Activated T-cell treated with anti-CD3 and anti-CD28 coated beads for 48 hours (primary cell): ENCODE measurements at regions not wholly inside any gene's neighbourhood (a gene's known extent, or its start where the extent isn't known, plus 50 kb on each side); places are given as distances from the start of the nearest gene placed in this dataset.
A peak's percentile ranks its signal among the peaks of the same experiment; 100 is the strongest.
"Not testable (repeated sequence)": the region's sequence is repeated elsewhere in the genome, so short reads cannot be mapped to it uniquely, and the experiment has no call there.

ENCODE experiments used
- DNase-seq: peaks from one replicate; pipeline ENCODE4 v3.0.0-alpha.2; 2020; ENCODE audit warnings: low read depth

GRCh38 chr3:66552846-66553245 is 52.0 kb upstream of the LRIG1 start:
- no peak for DNase-seq

- DNase-seq, result no peak
Observed at GRCh38 chr3:66553441-66554113, 52.8 kb upstream of the LRIG1 start.

- no peak for DNase-seq
Observed at GRCh38 chr3:66554178-66554577, 53.4 kb upstream of the LRIG1 start.

- DNase-seq, result no peak
Observed at GRCh38 chr3:66555214-66555844, 54.5 kb upstream of the LRIG1 start.

GRCh38 chr3:66557170-66557569 is 56.3 kb upstream of the LRIG1 start:
- no peak for DNase-seq

- DNase-seq, result not testable (repeated sequence)
Observed at GRCh38 chr3:66559924-66560323, 59.1 kb upstream of the LRIG1 start.

GRCh38 chr3:66561367-66561766 is 60.5 kb upstream of the LRIG1 start:
- no peak for DNase-seq

GRCh38 chr3:66565301-66565700 is 64.5 kb upstream of the LRIG1 start:
- DNase-seq, result no peak

GRCh38 chr3:66567077-66567476 is 66.3 kb upstream of the LRIG1 start:
- DNase-seq, result no peak

- DNase-seq, result no peak
Observed at GRCh38 chr3:66572090-66572675, 71.4 kb upstream of the LRIG1 start.

GRCh38 chr3:66572938-66573710 is 72.3 kb upstream of the LRIG1 start:
- DNase-seq, result no peak

- DNase-seq, result no peak
Observed at GRCh38 chr3:66574091-66574490, 73.3 kb upstream of the LRIG1 start.

GRCh38 chr3:66577426-66578203 is 76.8 kb upstream of the LRIG1 start:
- DNase-seq, result no peak

GRCh38 chr3:66581256-66581655 is 80.4 kb upstream of the LRIG1 start:
- no peak for DNase-seq

GRCh38 chr3:66582721-66583423 is 82.0 kb upstream of the LRIG1 start:
- peak; percentile 18 for DNase-seq

GRCh38 chr3:66583424-66584040 is 82.7 kb upstream of the LRIG1 start:
- DNase-seq, result no peak

- DNase-seq, result no peak
Observed at GRCh38 chr3:66585520-66586095, 84.8 kb upstream of the LRIG1 start.

GRCh38 chr3:66586853-66587252 is 86.0 kb upstream of the LRIG1 start:
- no peak for DNase-seq

GRCh38 chr3:66588340-66588847 is 87.6 kb upstream of the LRIG1 start:
- DNase-seq, result no peak

- DNase-seq, result no peak
Observed at GRCh38 chr3:66592016-66592761, 91.4 kb upstream of the LRIG1 start.
